WTC11 (cell line): ENCODE measurements at regions not wholly inside any gene's neighbourhood (a gene's known extent, or its start where the extent isn't known, plus 50 kb on each side); places are given as distances from the start of the nearest gene placed in this dataset.

Experiments
- ATAC-seq: fragments of 200-7000 bp; cut with Tn5 transposase; 2 replicates; pipeline ENCODE4 v1.10.0; 2021; ENCODE audit warnings: mild to moderate bottlenecking, moderate library complexity
- CTCF ChIA-PET: fragments of 300-600 bp; sonication (Branson Sonifier 250); formaldehyde crosslinking; loops from one replicate; lab custom pipeline; 2021; ENCODE audit warnings: antibody characterized with exemption; lab: Charles Lee
- POLR2A ChIA-PET: fragments of 350-600 bp; sonication (Branson Sonifier 250); formaldehyde crosslinking; loops from one replicate; lab custom pipeline; 2021; ENCODE audit warnings: antibody characterized with exemption; lab: Charles Lee
- DNase-seq: peaks from one replicate; pipeline ENCODE4 v3.0.0; 2021; ENCODE audit warnings: low spot score
- H3K27ac Mint-ChIP-seq: 2 replicates; pipeline ENCODE4 v1.8.0; 2021; ENCODE audit warnings: mixed read lengths
- H3K27me3 Mint-ChIP-seq: 2 replicates; pipeline ENCODE4 v1.8.0; 2021; ENCODE audit warnings: low read depth, mild to moderate bottlenecking, moderate library complexity, mixed read lengths
- H3K36me3 Mint-ChIP-seq: 2 replicates; pipeline ENCODE4 v1.8.0; 2021; ENCODE audit warnings: mixed read lengths
- H3K4me1 Mint-ChIP-seq: 2 replicates; pipeline ENCODE4 v1.8.0; 2022; ENCODE audit warnings: mixed read lengths
- H3K4me3 Mint-ChIP-seq: 2 replicates; pipeline ENCODE4 v1.8.0; 2021; ENCODE audit warnings: mild to moderate bottlenecking, moderate library complexity, mixed read lengths
- H3K9me3 Mint-ChIP-seq: 2 replicates; pipeline ENCODE4 v1.8.0; 2021; ENCODE audit warnings: mixed read lengths
- CREM ChIP-seq: sonication (generic); formaldehyde crosslinking; IDR thresholded peaks from 2 replicates; pipeline ENCODE4 v1.8.1; 2022; ENCODE audit warnings: mild to moderate bottlenecking, missing genetic modification reagents, moderate library complexity
- E2F1 ChIP-seq: sonication (generic); formaldehyde crosslinking; IDR thresholded peaks from 2 replicates; pipeline ENCODE4 v1.8.0; 2022; ENCODE audit warnings: mild to moderate bottlenecking, missing genetic modification reagents
- ELF4 ChIP-seq: sonication (generic); formaldehyde crosslinking; IDR thresholded peaks from 2 replicates; pipeline ENCODE4 v1.8.1; 2022; ENCODE audit warnings: low read depth, mild to moderate bottlenecking, moderate library complexity, missing genetic modification reagents
- EMX1 ChIP-seq: fragments of 250-450 bp; sonication (Bioruptor Pico); IDR thresholded peaks from 2 replicates; pipeline ENCODE4 v1.8.0; 2021; ENCODE audit warnings: mild to moderate bottlenecking
- FOXJ3 ChIP-seq: sonication (generic); formaldehyde crosslinking; IDR thresholded peaks from 2 replicates; pipeline ENCODE4 v1.9.0; 2021; ENCODE audit warnings: missing genetic modification reagents, mild to moderate bottlenecking, borderline replicate concordance
- FOXK1 ChIP-seq: sonication (generic); formaldehyde crosslinking; IDR thresholded peaks from 2 replicates; pipeline ENCODE4 v1.8.0; 2022; ENCODE audit warnings: mild to moderate bottlenecking, moderate library complexity, missing genetic modification reagents
- JUN ChIP-seq: sonication (generic); formaldehyde crosslinking; IDR thresholded peaks from 2 replicates; pipeline ENCODE4 v1.8.0; 2023; ENCODE audit warnings: mild to moderate bottlenecking, missing genetic modification reagents
- KAT7 ChIP-seq: sonication (generic); formaldehyde crosslinking; IDR thresholded peaks from 2 replicates; pipeline ENCODE4 v1.8.1; 2023; ENCODE audit warnings: missing genetic modification reagents, mild to moderate bottlenecking, borderline replicate concordance
- NFE2L1 ChIP-seq: sonication (generic); formaldehyde crosslinking; IDR thresholded peaks from 2 replicates; pipeline ENCODE4 v1.8.1; 2023; ENCODE audit warnings: missing genetic modification reagents
- SMAD4 ChIP-seq: sonication (generic); formaldehyde crosslinking; IDR thresholded peaks from 2 replicates; pipeline ENCODE4 v1.8.0; 2022; ENCODE audit warnings: mild to moderate bottlenecking, missing genetic modification reagents
- SP1 ChIP-seq: sonication (generic); formaldehyde crosslinking; conservative IDR thresholded peaks from 2 replicates; pipeline ENCODE4 v1.8.1; 2022; ENCODE audit warnings: missing genetic modification reagents
- USF2 ChIP-seq: sonication (generic); formaldehyde crosslinking; IDR thresholded peaks from 2 replicates; pipeline ENCODE4 v1.8.1; 2023; ENCODE audit warnings: mild to moderate bottlenecking, missing genetic modification reagents, moderate library complexity
- ZNF425 ChIP-seq: fragments of 250-450 bp; sonication (Bioruptor Pico); conservative IDR thresholded peaks from 2 replicates; pipeline ENCODE4 v1.9.0; 2021; ENCODE audit warnings: mild to moderate bottlenecking
- ZNF512 ChIP-seq: sonication (generic); formaldehyde crosslinking; IDR thresholded peaks from 2 replicates; pipeline ENCODE4 v1.8.1; 2022; ENCODE audit warnings: missing genetic modification reagents, borderline replicate concordance
- TF ChIP-seq, protein P1 (sequence below): sonication (generic); formaldehyde crosslinking; conservative IDR thresholded peaks from 2 replicates; pipeline ENCODE4 v1.8.1; 2022; ENCODE audit warnings: mild to moderate bottlenecking, missing genetic modification reagents
- TF ChIP-seq, protein P2 (sequence below): fragments of 200-600 bp; IDR thresholded peaks from 2 replicates; pipeline ENCODE4 v1.8.0; 2022; ENCODE audit warnings: antibody characterized with exemption
- TF ChIP-seq, protein P3 (sequence below): sonication (generic); formaldehyde crosslinking; IDR thresholded peaks from 2 replicates; pipeline ENCODE4 v1.8.0; 2022; ENCODE audit warnings: missing genetic modification reagents
- TF ChIP-seq, protein P4 (sequence below): sonication (generic); formaldehyde crosslinking; IDR thresholded peaks from 2 replicates; pipeline ENCODE4 v1.8.1; 2023; ENCODE audit warnings: mild to moderate bottlenecking, missing genetic modification reagents

DNA sequence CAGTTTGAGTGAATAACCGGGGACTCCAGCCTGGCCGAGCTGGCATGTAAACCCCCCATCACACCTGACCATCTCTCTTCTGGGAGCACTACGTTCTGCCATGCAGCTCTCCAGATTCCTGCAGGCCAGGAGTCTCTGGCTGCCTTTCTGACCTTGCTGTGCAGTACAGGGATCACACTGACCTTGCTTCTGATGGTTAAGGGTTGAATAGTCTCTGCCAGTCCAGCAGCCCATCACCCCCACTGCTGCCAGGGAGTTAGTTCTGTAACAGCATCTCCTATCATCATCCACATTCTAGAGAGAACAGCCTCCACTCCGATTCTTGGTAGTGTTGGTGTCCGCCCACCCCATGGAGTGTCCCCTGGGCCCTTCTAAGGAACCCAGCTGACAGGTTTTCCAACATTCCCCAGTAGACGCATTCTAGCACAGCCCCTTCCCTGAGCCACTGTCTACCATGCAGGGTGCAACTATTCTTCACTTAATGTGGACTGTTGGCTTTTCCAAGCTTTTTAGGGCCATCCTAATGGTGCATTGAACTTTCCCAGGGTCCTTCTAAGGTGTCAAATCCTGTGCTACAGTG lies 109.8 kb downstream of the RIPK4 start (continued):
- TF ChIP-seq ZNF512 (CRISPR knock-in tag) (no peak), EMX1 (no peak)
- TF ChIP-seq, all 79 proteins: peak for 0

- DNase-seq (no peak), ATAC-seq (no peak)
- Mint-ChIP-seq H3K4me3 (no peak overlapping the region), H3K36me3 (peaks cover 6% of the 10 kb centered on the region; the same call in 1 of the 2 replicates), H3K27me3 (peaks cover 7% of the 10 kb centered on the region), H3K27ac (no peak overlapping the region; the same call in 1 of the 2 replicates), H3K4me1 (peaks cover 25% of the 10 kb centered on the region), H3K9me3 (peaks cover 13% of the 10 kb centered on the region)
- ChIA-PET POLR2A (no interaction called here), CTCF (no interaction called here)
- TF ChIP-seq KAT7 (CRISPR knock-in tag), result no peak
- TF ChIP-seq, protein P1, sequence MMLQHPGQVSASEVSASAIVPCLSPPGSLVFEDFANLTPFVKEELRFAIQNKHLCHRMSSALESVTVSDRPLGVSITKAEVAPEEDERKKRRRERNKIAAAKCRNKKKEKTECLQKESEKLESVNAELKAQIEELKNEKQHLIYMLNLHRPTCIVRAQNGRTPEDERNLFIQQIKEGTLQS, result no peak
- TF ChIP-seq, protein P2, sequence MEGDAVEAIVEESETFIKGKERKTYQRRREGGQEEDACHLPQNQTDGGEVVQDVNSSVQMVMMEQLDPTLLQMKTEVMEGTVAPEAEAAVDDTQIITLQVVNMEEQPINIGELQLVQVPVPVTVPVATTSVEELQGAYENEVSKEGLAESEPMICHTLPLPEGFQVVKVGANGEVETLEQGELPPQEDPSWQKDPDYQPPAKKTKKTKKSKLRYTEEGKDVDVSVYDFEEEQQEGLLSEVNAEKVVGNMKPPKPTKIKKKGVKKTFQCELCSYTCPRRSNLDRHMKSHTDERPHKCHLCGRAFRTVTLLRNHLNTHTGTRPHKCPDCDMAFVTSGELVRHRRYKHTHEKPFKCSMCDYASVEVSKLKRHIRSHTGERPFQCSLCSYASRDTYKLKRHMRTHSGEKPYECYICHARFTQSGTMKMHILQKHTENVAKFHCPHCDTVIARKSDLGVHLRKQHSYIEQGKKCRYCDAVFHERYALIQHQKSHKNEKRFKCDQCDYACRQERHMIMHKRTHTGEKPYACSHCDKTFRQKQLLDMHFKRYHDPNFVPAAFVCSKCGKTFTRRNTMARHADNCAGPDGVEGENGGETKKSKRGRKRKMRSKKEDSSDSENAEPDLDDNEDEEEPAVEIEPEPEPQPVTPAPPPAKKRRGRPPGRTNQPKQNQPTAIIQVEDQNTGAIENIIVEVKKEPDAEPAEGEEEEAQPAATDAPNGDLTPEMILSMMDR, result no peak
Measured at GRCh38 chr21:41655259-41655658, 111.6 kb downstream of the RIPK4 start.

- no peak for ATAC-seq
- no peak for TF ChIP-seq ZNF425 (CRISPR knock-in tag)
- TF ChIP-seq FOXK1 (CRISPR knock-in tag), result no peak
- TF ChIP-seq JUN (CRISPR knock-in tag), result no peak
- TF ChIP-seq, protein P3, sequence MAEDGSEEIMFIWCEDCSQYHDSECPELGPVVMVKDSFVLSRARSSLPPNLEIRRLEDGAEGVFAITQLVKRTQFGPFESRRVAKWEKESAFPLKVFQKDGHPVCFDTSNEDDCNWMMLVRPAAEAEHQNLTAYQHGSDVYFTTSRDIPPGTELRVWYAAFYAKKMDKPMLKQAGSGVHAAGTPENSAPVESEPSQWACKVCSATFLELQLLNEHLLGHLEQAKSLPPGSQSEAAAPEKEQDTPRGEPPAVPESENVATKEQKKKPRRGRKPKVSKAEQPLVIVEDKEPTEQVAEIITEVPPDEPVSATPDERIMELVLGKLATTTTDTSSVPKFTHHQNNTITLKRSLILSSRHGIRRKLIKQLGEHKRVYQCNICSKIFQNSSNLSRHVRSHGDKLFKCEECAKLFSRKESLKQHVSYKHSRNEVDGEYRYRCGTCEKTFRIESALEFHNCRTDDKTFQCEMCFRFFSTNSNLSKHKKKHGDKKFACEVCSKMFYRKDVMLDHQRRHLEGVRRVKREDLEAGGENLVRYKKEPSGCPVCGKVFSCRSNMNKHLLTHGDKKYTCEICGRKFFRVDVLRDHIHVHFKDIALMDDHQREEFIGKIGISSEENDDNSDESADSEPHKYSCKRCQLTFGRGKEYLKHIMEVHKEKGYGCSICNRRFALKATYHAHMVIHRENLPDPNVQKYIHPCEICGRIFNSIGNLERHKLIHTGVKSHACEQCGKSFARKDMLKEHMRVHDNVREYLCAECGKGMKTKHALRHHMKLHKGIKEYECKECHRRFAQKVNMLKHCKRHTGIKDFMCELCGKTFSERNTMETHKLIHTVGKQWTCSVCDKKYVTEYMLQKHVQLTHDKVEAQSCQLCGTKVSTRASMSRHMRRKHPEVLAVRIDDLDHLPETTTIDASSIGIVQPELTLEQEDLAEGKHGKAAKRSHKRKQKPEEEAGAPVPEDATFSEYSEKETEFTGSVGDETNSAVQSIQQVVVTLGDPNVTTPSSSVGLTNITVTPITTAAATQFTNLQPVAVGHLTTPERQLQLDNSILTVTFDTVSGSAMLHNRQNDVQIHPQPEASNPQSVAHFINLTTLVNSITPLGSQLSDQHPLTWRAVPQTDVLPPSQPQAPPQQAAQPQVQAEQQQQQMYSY (CRISPR knock-in tag), result no peak
- no peak for TF ChIP-seq CREM
- no peak for TF ChIP-seq ELF4
- TF ChIP-seq E2F1 (CRISPR knock-in tag), result no peak
- no peak for TF ChIP-seq SP1
- no peak for TF ChIP-seq FOXJ3 (CRISPR knock-in tag)
- no peak for TF ChIP-seq NFE2L1
- TF ChIP-seq USF2, result no peak
- no peak for TF ChIP-seq EMX1
- no peak for TF ChIP-seq SMAD4 (CRISPR knock-in tag)
- TF ChIP-seq, protein P4, sequence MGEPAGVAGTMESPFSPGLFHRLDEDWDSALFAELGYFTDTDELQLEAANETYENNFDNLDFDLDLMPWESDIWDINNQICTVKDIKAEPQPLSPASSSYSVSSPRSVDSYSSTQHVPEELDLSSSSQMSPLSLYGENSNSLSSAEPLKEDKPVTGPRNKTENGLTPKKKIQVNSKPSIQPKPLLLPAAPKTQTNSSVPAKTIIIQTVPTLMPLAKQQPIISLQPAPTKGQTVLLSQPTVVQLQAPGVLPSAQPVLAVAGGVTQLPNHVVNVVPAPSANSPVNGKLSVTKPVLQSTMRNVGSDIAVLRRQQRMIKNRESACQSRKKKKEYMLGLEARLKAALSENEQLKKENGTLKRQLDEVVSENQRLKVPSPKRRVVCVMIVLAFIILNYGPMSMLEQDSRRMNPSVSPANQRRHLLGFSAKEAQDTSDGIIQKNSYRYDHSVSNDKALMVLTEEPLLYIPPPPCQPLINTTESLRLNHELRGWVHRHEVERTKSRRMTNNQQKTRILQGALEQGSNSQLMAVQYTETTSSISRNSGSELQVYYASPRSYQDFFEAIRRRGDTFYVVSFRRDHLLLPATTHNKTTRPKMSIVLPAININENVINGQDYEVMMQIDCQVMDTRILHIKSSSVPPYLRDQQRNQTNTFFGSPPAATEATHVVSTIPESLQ (CRISPR knock-in tag), result no peak
- no peak for TF ChIP-seq KAT7 (CRISPR knock-in tag)
Measured at GRCh38 chr21:41653954-41654491, 112.8 kb downstream of the RIPK4 start.

More at GRCh38 chr21:41653954-41654491, 112.8 kb downstream of the RIPK4 start:
- H3K36me3 Mint-ChIP-seq, result peaks cover 6% of the 10 kb centered on the region; the same call in 1 of the 2 replicates
- POLR2A ChIA-PET, result no interaction called here
- peaks cover 7% of the 10 kb centered on the region for H3K27me3 Mint-ChIP-seq
- peaks cover 13% of the 10 kb centered on the region for H3K9me3 Mint-ChIP-seq
- peaks cover 25% of the 10 kb centered on the region for H3K4me1 Mint-ChIP-seq
- CTCF ChIA-PET, result interaction anchor here (0.5 to 1.9 kb wide), 2 partner anchors 41 to 162 kb away, joined by 3 to 8 read pairs; no protein-coding TSS in a partner anchor
- no peak for DNase-seq
- H3K27ac Mint-ChIP-seq, result no peak overlapping the region
- no peak overlapping the region for H3K4me3 Mint-ChIP-seq
